Activated CD8-positive, alpha-beta memory T cell treated with anti-CD3 and anti-CD28 coated beads, Interleukin-2, amount 50 U/mL, for 24 hours (primary cell): ENCODE measurements at regions not wholly inside any gene's neighbourhood (a gene's known extent, or its start where the extent isn't known, plus 50 kb on each side); places are given as distances from the start of the nearest gene placed in this dataset.
"Not testable (repeated sequence)": the region's sequence is repeated elsewhere in the genome, so short reads cannot be mapped to it uniquely, and the experiment has no call there.

Experiments
- DNase-seq: peaks from one replicate; pipeline ENCODE4 v3.0.0-alpha.2; 2020; ENCODE audit errors: extremely low read depth

GRCh38 chr12:68422956-68423574 is 90.9 kb upstream of the MDM1 start:
- no peak for DNase-seq

- DNase-seq = no peak
These were observed 93.8 kb upstream of the MDM1 start for GRCh38 chr12:68425998-68426397.

GRCh38 chr12:68428211-68428610 is 96.0 kb upstream of the MDM1 start:
- DNase-seq = no peak

GRCh38 chr12:68428724-68429501 is 96.8 kb upstream of the MDM1 start:
- no peak for DNase-seq

GRCh38 chr12:68429696-68430095 is 97.5 kb upstream of the MDM1 start:
- no peak for DNase-seq

GRCh38 chr12:68431786-68432185 is 99.6 kb upstream of the MDM1 start:
- DNase-seq = no peak

- no peak for DNase-seq
These were observed 100.5 kb upstream of the MDM1 start for GRCh38 chr12:68432622-68433021.

GRCh38 chr12:68434391-68435298 is 102.5 kb upstream of the MDM1 start:
- DNase-seq = no peak

- no peak for DNase-seq
These were observed 103.1 kb upstream of the MDM1 start for GRCh38 chr12:68435299-68435637.

GRCh38 chr12:68435816-68436215 is 103.7 kb upstream of the MDM1 start:
- DNase-seq = no peak

GRCh38 chr12:68438601-68439000 is 106.4 kb upstream of the MDM1 start:
- DNase-seq = no peak

- DNase-seq = no peak
These were observed 107.3 kb upstream of the MDM1 start for GRCh38 chr12:68439368-68440045.

GRCh38 chr12:68440068-68440581 is 108.0 kb upstream of the MDM1 start:
- no peak for DNase-seq

GRCh38 chr12:68441167-68441566 is 109.0 kb upstream of the MDM1 start:
- DNase-seq = no peak

GRCh38 chr12:68442353-68442972 is 110.3 kb upstream of the MDM1 start:
- not testable (repeated sequence) for DNase-seq

- not testable (repeated sequence) for DNase-seq
These were observed 111.5 kb upstream of the MDM1 start for GRCh38 chr12:68443695-68444094.

GRCh38 chr12:68445824-68446223 is 113.7 kb upstream of the MDM1 start:
- DNase-seq = no peak

- no peak for DNase-seq
These were observed 114.2 kb upstream of the MDM1 start for GRCh38 chr12:68446384-68446783.

- DNase-seq = no peak
These were observed 115.0 kb upstream of the MDM1 start for GRCh38 chr12:68446901-68447796.

- no peak for DNase-seq
These were observed 115.7 kb upstream of the MDM1 start for GRCh38 chr12:68447797-68448260.
